Activated CD8-positive, alpha-beta T cell treated with anti-CD3 and anti-CD28 coated beads for 36 hours (primary cell): ENCODE measurements at regions not wholly inside any gene's neighbourhood (a gene's known extent, or its start where the extent isn't known, plus 50 kb on each side); places are given as distances from the start of the nearest gene placed in this dataset.

Source experiments
- ATAC-seq: fragments of 200-7000 bp; cut with Tn5 transposase; one replicate; pipeline ENCODE4 v1.10.0; 2021; ENCODE audit warnings: mild to moderate bottlenecking, moderate library complexity
- CTCF ChIA-PET: fragments of 350-600 bp; sonication (Branson Sonifier 250); formaldehyde crosslinking; loops from one replicate; lab custom pipeline; 2021; ENCODE audit warnings: antibody characterized with exemption; lab: Charles Lee
- POLR2A ChIA-PET: fragments of 350-600 bp; sonication (Branson Sonifier 250); formaldehyde crosslinking; loops from one replicate; lab custom pipeline; 2021; ENCODE audit warnings: antibody characterized with exemption; lab: Charles Lee
- DNase-seq: peaks from one replicate; pipeline ENCODE4 v3.0.0-alpha.2; 2020
- H3K27ac Mint-ChIP-seq: one replicate; pipeline ENCODE4 v1.8.0; 2021; ENCODE audit warnings: mild to moderate bottlenecking, mixed read lengths
- H3K27me3 Mint-ChIP-seq: one replicate; pipeline ENCODE4 v1.8.0; 2021; ENCODE audit warnings: mixed read lengths
- H3K36me3 Mint-ChIP-seq: one replicate; pipeline ENCODE4 v1.8.0; 2021; ENCODE audit warnings: low read depth, mixed read lengths
- H3K4me1 Mint-ChIP-seq: one replicate; pipeline ENCODE4 v1.8.0; 2021; ENCODE audit warnings: low read depth, mixed read lengths
- H3K4me3 Mint-ChIP-seq: one replicate; pipeline ENCODE4 v1.8.0; 2021; ENCODE audit warnings: mild to moderate bottlenecking, moderate library complexity, mixed read lengths
- H3K9me3 Mint-ChIP-seq: one replicate; pipeline ENCODE4 v1.8.0; 2021; ENCODE audit warnings: mixed read lengths
- CTCF ChIP-seq: fragments of 200-600 bp; IDR thresholded peaks from one replicate; pipeline ENCODE4 v1.8.0; 2022; ENCODE audit warnings: antibody characterized with exemption, mild to moderate bottlenecking
- intact Hi-C: fragments of 100-400 bp; cut with micrococcal nuclease; formaldehyde crosslinking; loops from one replicate; pipeline ENCODE4 v1.10.0; 2022

- Mint-ChIP-seq H3K36me3 (peaks cover 1% of the 10 kb centered on the region), H3K4me3 (peak overlapping the region; percentile 60), H3K4me1 (peaks cover 61% of the 10 kb centered on the region), H3K9me3 (no peaks in the 10 kb centered on the region), H3K27me3 (no peaks in the 10 kb centered on the region), H3K27ac (peak overlapping the region; percentile 95)
- ChIA-PET CTCF (interaction anchor here (0.7 to 5.4 kb wide), 12 partner anchors 11 to 127 kb away, joined by 3 to 25 read pairs (median 5); no protein-coding TSS in a partner anchor), POLR2A (interaction anchor here (1.0 to 4.1 kb wide), 9 partner anchors 11 to 472 kb away, joined by 3 to 34 read pairs (median 4); no protein-coding TSS in a partner anchor)
- intact Hi-C loops, result loop anchor here (5.0 kb wide), 1 partner anchor 43 kb away; no protein-coding TSS in a partner anchor
- DNase-seq (peak; percentile 95), ATAC-seq (peak; percentile 77)
- no peak for TF ChIP-seq CTCF
Measured at GRCh38 chr6:90413867-90414266, 117.2 kb upstream of the BACH2 start.

- POLR2A ChIA-PET, result interaction anchor here (0.6 to 4.1 kb wide), 11 partner anchors 11 to 471 kb away, joined by 3 to 34 read pairs (median 4); no protein-coding TSS in a partner anchor
- Mint-ChIP-seq H3K36me3 (peaks cover 1% of the 10 kb centered on the region), H3K27me3 (no peaks in the 10 kb centered on the region), H3K4me3 (peak overlapping the region; percentile 60), H3K4me1 (peaks cover 63% of the 10 kb centered on the region), H3K9me3 (no peaks in the 10 kb centered on the region), H3K27ac (peak overlapping the region; percentile 95)
- ATAC-seq (no peak), DNase-seq (no peak)
- no peak for TF ChIP-seq CTCF
- intact Hi-C loops, result loop anchor here (5.0 kb wide), 1 partner anchor 44 kb away; no protein-coding TSS in a partner anchor
- CTCF ChIA-PET, result interaction anchor here (0.7 to 5.4 kb wide), 11 partner anchors 11 to 127 kb away, joined by 3 to 25 read pairs (median 5); no protein-coding TSS in a partner anchor
Measured at GRCh38 chr6:90413396-90413795, 116.8 kb upstream of the BACH2 start.

GRCh38 chr6:90412538-90413369 is 116.1 kb upstream of the BACH2 start:
- DNase-seq (peak; percentile 39), ATAC-seq (no peak)
- no peaks in the 10 kb centered on the region for H3K9me3 Mint-ChIP-seq
- ChIA-PET POLR2A (interaction anchor here (0.6 to 4.1 kb wide), 15 partner anchors 9 to 471 kb away, joined by 3 to 34 read pairs (median 4); no protein-coding TSS in a partner anchor), CTCF (interaction anchor here (1.1 to 5.4 kb wide), 10 partner anchors 9 to 117 kb away, joined by 3 to 34 read pairs (median 5); no protein-coding TSS in a partner anchor)
- H3K27ac Mint-ChIP-seq, result peak overlapping the region; percentile 72
- H3K4me1 Mint-ChIP-seq, result peaks cover 63% of the 10 kb centered on the region
- H3K4me3 Mint-ChIP-seq, result peak overlapping the region; percentile 13
- H3K36me3 Mint-ChIP-seq, result peaks cover 1% of the 10 kb centered on the region
- H3K27me3 Mint-ChIP-seq, result no peaks in the 10 kb centered on the region
- intact Hi-C loops, result loop anchor here (5.0 kb wide), 1 partner anchor 45 kb away; no protein-coding TSS in a partner anchor
- TF ChIP-seq CTCF, result no peak

- intact Hi-C loops, result loop anchor here (1.0 to 5.0 kb wide), 2 partner anchors 13 to 46 kb away; no protein-coding TSS in a partner anchor
- peak overlapping the region; percentile 60 for H3K27ac Mint-ChIP-seq
- H3K27me3 Mint-ChIP-seq, result no peaks in the 10 kb centered on the region
- no peak for TF ChIP-seq CTCF
- H3K4me3 Mint-ChIP-seq, result no peak overlapping the region
- DNase-seq (peak; percentile 87), ATAC-seq (peak; percentile 78)
- peaks cover 1% of the 10 kb centered on the region for H3K36me3 Mint-ChIP-seq
- peaks cover 72% of the 10 kb centered on the region for H3K4me1 Mint-ChIP-seq
- ChIA-PET CTCF (interaction anchor here (0.7 to 5.4 kb wide), 11 partner anchors 7 to 152 kb away, joined by 3 to 34 read pairs (median 3); no protein-coding TSS in a partner anchor), POLR2A (interaction anchor here (0.6 to 4.1 kb wide), 11 partner anchors 9 to 109 kb away, joined by 3 to 34 read pairs (median 6); no protein-coding TSS in a partner anchor)
- no peaks in the 10 kb centered on the region for H3K9me3 Mint-ChIP-seq
Measured at GRCh38 chr6:90411292-90411781, 114.7 kb upstream of the BACH2 start.
